Epithelial cell of esophagus (primary cell): ENCODE measurements at regions not wholly inside any gene's neighbourhood (a gene's known extent, or its start where the extent isn't known, plus 50 kb on each side); places are given as distances from the start of the nearest gene placed in this dataset.
A peak's percentile ranks its signal among the peaks of the same experiment; 100 is the strongest.
"Not testable (repeated sequence)": the region's sequence is repeated elsewhere in the genome, so short reads cannot be mapped to it uniquely, and the experiment has no call there.

Experiments used
- DNase-seq: peaks from one replicate; pipeline ENCODE4 v3.0.0; 2010; ENCODE audit warnings: low read depth
- H3K4me3 ChIP-seq: 2 replicates; pipeline ENCODE4 v1.5.1; 2011; ENCODE audit warnings: mild to moderate bottlenecking, low read length, control low read depth
- CTCF ChIP-seq: IDR thresholded peaks from 2 replicates; pipeline ENCODE4 v1.5.1; 2011; ENCODE audit warnings: low read depth, mild to moderate bottlenecking, low read length, control low read depth, inconsistent platforms; ENCODE audit not compliant: insufficient read depth; ENCODE audit errors: missing control alignments

GRCh38 chr16:65315081-65315780 lies 193.4 kb upstream of the CDH11 start:
- no peak for TF ChIP-seq CTCF
- H3K4me3 ChIP-seq: no peak overlapping the region
- DNase-seq: no peak

- no peak for TF ChIP-seq CTCF
- DNase-seq: no peak
- H3K4me3 ChIP-seq: no peak overlapping the region
These were observed 192.8 kb upstream of the CDH11 start for GRCh38 chr16:65314627-65315008.

GRCh38 chr16:65313936-65314626 lies 192.2 kb upstream of the CDH11 start:
- H3K4me3 ChIP-seq: no peak overlapping the region
- TF ChIP-seq CTCF: no peak
- DNase-seq: no peak

- DNase-seq: no peak
- H3K4me3 ChIP-seq: no peak overlapping the region
- no peak for TF ChIP-seq CTCF
These were observed 190.9 kb upstream of the CDH11 start for GRCh38 chr16:65312795-65313194.

- no peak for TF ChIP-seq CTCF
- DNase-seq: peak; percentile 29
- no peak overlapping the region for H3K4me3 ChIP-seq
These were observed 190.2 kb upstream of the CDH11 start for GRCh38 chr16:65312071-65312470.

GRCh38 chr16:65310491-65310890 lies 188.6 kb upstream of the CDH11 start:
- H3K4me3 ChIP-seq: not testable (repeated sequence)
- DNase-seq: peak; percentile 8

- DNase-seq: no peak
- TF ChIP-seq CTCF: no peak
- no peak overlapping the region for H3K4me3 ChIP-seq
These were observed 187.5 kb upstream of the CDH11 start for GRCh38 chr16:65309354-65309753.
